ENCODE measurements at regions not wholly inside any gene's neighbourhood (a gene's known extent, or its start where the extent isn't known, plus 50 kb on each side); places are given as distances from the start of the nearest gene placed in this dataset.
A peak's percentile ranks its signal among the peaks of the same experiment; 100 is the strongest.

DNA sequence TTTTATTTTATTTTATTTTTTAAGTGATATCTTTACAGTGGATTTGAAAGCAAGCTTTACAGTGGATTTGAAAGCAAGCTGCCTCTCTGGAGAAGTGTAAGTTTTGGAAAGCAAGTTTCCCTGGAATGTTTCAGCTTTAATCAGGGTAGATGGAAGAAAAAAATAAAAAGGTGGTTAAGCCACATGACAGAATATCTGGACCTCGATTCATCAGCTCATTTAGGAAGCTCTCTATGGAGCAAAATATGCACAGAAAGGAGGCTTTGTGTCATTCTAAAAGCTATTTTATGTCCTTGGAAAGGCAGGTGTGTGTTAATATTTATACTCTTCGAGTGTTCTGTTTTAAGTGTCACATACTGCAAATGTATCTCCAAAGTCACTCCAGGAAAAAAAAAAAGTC lies 409.2 kb upstream of the KLF4 start:
- Histone ChIP-seq H3K27me3 (no peaks in the 10 kb centered on the region), H3K4me3 (no peak overlapping the region), H3K27ac (no peak overlapping the region), H3K36me3 (no peaks in the 10 kb centered on the region), H3K4me1 (peaks cover 0 to 24% (median 18%) of the 10 kb centered on the region in 4 donors), H3K9me3 (no peaks in the 10 kb centered on the region)
- WGBS, 2 donors = 40 to 62% methylated on average over 2 of the region's 2 CpGs
- no peak for DNase-seq
- intact Hi-C loops (cut with DNase I) = no loop called here
- no peak for TF ChIP-seq POLR2AphosphoS5 (IDR thresholded peaks at IDR 0.05)
- no peak for TF ChIP-seq POLR2A (IDR thresholded peaks at IDR 0.05)
- TF ChIP-seq, protein P1, sequence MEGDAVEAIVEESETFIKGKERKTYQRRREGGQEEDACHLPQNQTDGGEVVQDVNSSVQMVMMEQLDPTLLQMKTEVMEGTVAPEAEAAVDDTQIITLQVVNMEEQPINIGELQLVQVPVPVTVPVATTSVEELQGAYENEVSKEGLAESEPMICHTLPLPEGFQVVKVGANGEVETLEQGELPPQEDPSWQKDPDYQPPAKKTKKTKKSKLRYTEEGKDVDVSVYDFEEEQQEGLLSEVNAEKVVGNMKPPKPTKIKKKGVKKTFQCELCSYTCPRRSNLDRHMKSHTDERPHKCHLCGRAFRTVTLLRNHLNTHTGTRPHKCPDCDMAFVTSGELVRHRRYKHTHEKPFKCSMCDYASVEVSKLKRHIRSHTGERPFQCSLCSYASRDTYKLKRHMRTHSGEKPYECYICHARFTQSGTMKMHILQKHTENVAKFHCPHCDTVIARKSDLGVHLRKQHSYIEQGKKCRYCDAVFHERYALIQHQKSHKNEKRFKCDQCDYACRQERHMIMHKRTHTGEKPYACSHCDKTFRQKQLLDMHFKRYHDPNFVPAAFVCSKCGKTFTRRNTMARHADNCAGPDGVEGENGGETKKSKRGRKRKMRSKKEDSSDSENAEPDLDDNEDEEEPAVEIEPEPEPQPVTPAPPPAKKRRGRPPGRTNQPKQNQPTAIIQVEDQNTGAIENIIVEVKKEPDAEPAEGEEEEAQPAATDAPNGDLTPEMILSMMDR (IDR thresholded peaks at IDR 0.05) = no peak
- TF ChIP-seq EP300 (IDR thresholded peaks at IDR 0.05) = no peak

DNA sequence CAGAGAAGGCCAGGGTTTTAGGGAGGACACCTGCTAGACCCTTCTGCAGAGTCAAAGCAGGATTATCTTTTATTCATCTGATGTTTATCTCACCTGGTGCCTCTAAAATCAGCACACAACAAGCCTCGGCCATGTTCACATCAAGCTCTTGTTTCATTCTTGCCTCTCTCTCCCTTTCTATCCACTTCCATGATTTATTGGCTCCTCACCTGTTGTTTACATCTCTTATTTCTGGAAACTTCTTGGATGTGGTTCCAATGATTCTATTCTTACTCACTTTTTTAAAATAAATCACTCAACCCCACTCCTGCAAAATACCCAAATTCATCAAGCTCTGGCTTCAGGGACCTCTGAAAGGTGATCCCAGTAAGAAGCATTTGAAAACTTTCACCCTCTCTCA lies 407.0 kb upstream of the KLF4 start:
- intact Hi-C loops (cut with DNase I) = no loop called here
- DNase-seq = no peak
- Histone ChIP-seq H3K27ac (peak overlapping the region in 1 of 4 donors; percentile 68), H3K27me3 (no peaks in the 10 kb centered on the region), H3K36me3 (no peaks in the 10 kb centered on the region), H3K4me3 (no peak overlapping the region), H3K4me1 (peaks cover 0 to 24% (median 18%) of the 10 kb centered on the region in 4 donors), H3K9me3 (no peaks in the 10 kb centered on the region)
- WGBS, 2 donors = 85 to 94% methylated on average over 1 of the region's 1 CpG
- no peak for TF ChIP-seq EP300 (IDR thresholded peaks at IDR 0.05)
- TF ChIP-seq, protein P1 (IDR thresholded peaks at IDR 0.05) = no peak
- no peak for TF ChIP-seq POLR2AphosphoS5 (IDR thresholded peaks at IDR 0.05)

DNA sequence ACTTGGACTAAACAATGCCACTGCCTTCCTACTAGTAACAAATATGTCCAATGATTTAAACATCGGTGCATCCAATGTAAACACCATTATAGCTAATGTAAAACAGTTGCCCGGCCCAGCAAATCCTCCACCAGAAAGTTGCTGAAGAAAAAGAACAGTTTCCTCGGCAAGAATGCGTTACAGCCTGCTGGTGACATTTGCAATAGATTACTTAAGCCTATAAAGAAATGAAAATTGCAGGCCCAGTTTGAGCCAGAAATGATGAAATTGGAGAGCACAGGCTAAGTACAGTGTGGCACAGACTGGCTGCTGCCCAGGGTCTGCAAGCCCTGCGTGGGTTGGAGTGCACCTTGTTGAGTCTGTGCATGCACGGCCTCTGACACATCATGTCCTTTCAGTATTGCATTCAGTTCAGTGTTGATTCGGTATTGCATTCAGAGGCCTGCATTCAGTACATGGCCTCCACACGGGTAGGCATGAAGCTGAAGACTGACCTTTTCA lies 406.0 kb upstream of the KLF4 start:
- WGBS, 2 donors = 79 to 89% methylated on average over 8 of the region's 8 CpGs
- peaks cover 0 to 24% (median 18%) of the 10 kb centered on the region in 4 donors for H3K4me1 ChIP-seq
- H3K27me3 ChIP-seq = no peaks in the 10 kb centered on the region
- no peaks in the 10 kb centered on the region for H3K9me3 ChIP-seq
- intact Hi-C loops (cut with DNase I) = no loop called here
- no peak overlapping the region for H3K4me3 ChIP-seq
- H3K36me3 ChIP-seq = no peaks in the 10 kb centered on the region
- peak overlapping the region in 2 of 4 donors; percentile 55 to 68 for H3K27ac ChIP-seq
- DNase-seq = no peak
- TF ChIP-seq POLR2A (IDR thresholded peaks at IDR 0.05) (no peak), EP300 (IDR thresholded peaks at IDR 0.05) (no peak), POLR2AphosphoS5 (IDR thresholded peaks at IDR 0.05) (no peak)
- TF ChIP-seq, protein P1 (IDR thresholded peaks at IDR 0.05) = no peak

GRCh38 chr9:107894572-107895261 lies 405.1 kb upstream of the KLF4 start:
- TF ChIP-seq POLR2AphosphoS5 (IDR thresholded peaks at IDR 0.05) = peak in 3 of 4 donors; percentile 37 to 69 (median 48)
- TF ChIP-seq, protein P1 (IDR thresholded peaks at IDR 0.05) = no peak
- TF ChIP-seq POLR2A (IDR thresholded peaks at IDR 0.05) = no peak
- TF ChIP-seq EP300 (IDR thresholded peaks at IDR 0.05) = peak in 1 of 4 donors; percentile 26
- no peaks in the 10 kb centered on the region for H3K27me3 ChIP-seq
- no peaks in the 10 kb centered on the region for H3K36me3 ChIP-seq
- peaks cover 0 to 24% (median 18%) of the 10 kb centered on the region in 4 donors for H3K4me1 ChIP-seq
- DNase-seq = peak; percentile 72
- H3K4me3 ChIP-seq = no peak overlapping the region
- intact Hi-C loops (cut with DNase I) = no loop called here
- 78 to 91% methylated on average over 11 of the region's 11 CpGs for WGBS, 2 donors
- H3K9me3 ChIP-seq = no peaks in the 10 kb centered on the region
- peak overlapping the region in 3 of 4 donors; percentile 55 to 68 (median 59) for H3K27ac ChIP-seq
